ENCODE measurements at regions not wholly inside any gene's neighbourhood (a gene's known extent, or its start where the extent isn't known, plus 50 kb on each side); places are given as distances from the start of the nearest gene placed in this dataset.

GRCh38 chr5:155091063-155091648 is 77.6 kb downstream of the KIF4B start:
- Histone ChIP-seq H3K27me3 (ENCODE audit: control insufficient read depth in 2 of 2, insufficient read depth in 2 of 2, low read length in 2 of 2) (no peaks in the 10 kb centered on the region), H3K27ac (ENCODE audit: extremely low read depth, low read depth, low read length) (no peak overlapping the region), H3K9me3 (replicated peaks; ENCODE audit: control insufficient read depth, insufficient read depth, low read depth, low read length) (no peaks in the 10 kb centered on the region), H2AFZ (ENCODE audit: low read depth, low read length) (no peak overlapping the region), H3K4me1 (replicated peaks in 1 of 2; ENCODE audit: control insufficient read depth in 2 of 2, insufficient read depth in 2 of 2, low read length in 2 of 2) (no peaks in the 10 kb centered on the region), H3K4me3 (no peak overlapping the region), H4K20me1 (replicated peaks; ENCODE audit: control insufficient read depth, insufficient read depth, low read length) (no peaks in the 10 kb centered on the region), H3K9ac (ENCODE audit: insufficient read depth in 1 of 2, low read depth in 2 of 2, low read length in 2 of 2) (no peak overlapping the region), H3K36me3 (ENCODE audit: control insufficient read depth, insufficient read depth, low read length) (no peaks in the 10 kb centered on the region), H3K79me2 (ENCODE audit: control insufficient read depth, insufficient read depth, low read length) (no peaks in the 10 kb centered on the region), H3K9me1 (ENCODE audit: control insufficient read depth, insufficient read depth, low read length) (no peaks in the 10 kb centered on the region), H3K4me2 (ENCODE audit: insufficient read depth, low read length) (no peak overlapping the region)
- TF ChIP-seq GATAD2A (IDR thresholded peaks at IDR 0.05) (no peak), STAT5B (CRISPR knock-in tag; IDR thresholded peaks at IDR 0.05) (no peak), SRF (CRISPR knock-in tag; IDR thresholded peaks at IDR 0.05) (no peak), RBM39 (optimal IDR thresholded peaks at IDR 0.05; ENCODE audit: low read depth, low read length) (no peak), ZNF785 (CRISPR knock-in tag; IDR thresholded peaks at IDR 0.05) (no peak), ZNF146 (CRISPR knock-in tag; IDR thresholded peaks at IDR 0.05; ENCODE audit: unreplicated experiment) (no peak), FOXP4 (CRISPR knock-in tag; IDR thresholded peaks at IDR 0.05; ENCODE audit: borderline replicate concordance) (no peak)
- BruUV-seq (replicated peaks), result no TSS peak
- in situ Hi-C loops (cut with MboI) (no loop called here), intact Hi-C loops (cut with micrococcal nuclease) (no loop called here)
- DNase-seq (ENCODE audit: extremely low read depth in 1 of 4, low spot score in 3 of 4), result no peak
- no peak for ATAC-seq
- 0% methylated on average over 2 of the region's 2 CpGs for WGBS (ENCODE audit: insufficient coverage, low coverage, missing lambda C conversion rate)
- ChIA-PET CTCF (ENCODE audit: low intra/inter-chr PET ratio) (no interaction called here), POLR2A (interaction anchor here (0.6 to 1.2 kb wide), 4 partner anchors 9 to 1816 kb away, joined by 3 to 4 read pairs (median 4); no protein-coding TSS in a partner anchor)
- FAIRE-seq, result no peak
